ENCODE measurements at regions not wholly inside any gene's neighbourhood (a gene's known extent, or its start where the extent isn't known, plus 50 kb on each side); places are given as distances from the start of the nearest gene placed in this dataset.

GRCh38 chr12:91370086-91370868 lies 187.7 kb upstream of the DCN start:
- Histone ChIP-seq H3K4me3 (no peak overlapping the region), H3K79me2 (no peaks in the 10 kb centered on the region), H4K20me1 (ENCODE audit: insufficient read depth, poor library complexity, severe bottlenecking) (no peaks in the 10 kb centered on the region), H3K27ac (no peak overlapping the region), H3K4me1 (ENCODE audit: insufficient read depth) (no peaks in the 10 kb centered on the region), H3K9me2 (replicated peaks; ENCODE audit: insufficient read depth) (no peaks in the 10 kb centered on the region), H3K27me3 (no peaks in the 10 kb centered on the region), H2AFZ (no peak overlapping the region), H3K4me2 (no peak overlapping the region), H3K36me3 (replicated peaks; ENCODE audit: insufficient read depth, low read depth) (no peaks in the 10 kb centered on the region), H3K9me3 (ENCODE audit: low read depth) (no peaks in the 10 kb centered on the region)
- TF ChIP-seq EZH2phosphoT487 (IDR thresholded peaks at IDR 0.05; ENCODE audit: low read depth, severe bottlenecking, unreplicated experiment) (no peak), EZH2 (IDR thresholded peaks at IDR 0.05; ENCODE audit: borderline replicate concordance) (no peak), CTCF (IDR thresholded peaks at IDR 0.05; ENCODE audit: poor library complexity) (no peak)
- 65% methylated on average over 4 of the region's 4 CpGs for WGBS (ENCODE audit: low lambda C conversion rate, missing lambda C conversion rate)
- DNase-seq (ENCODE audit: low spot score), result no peak

DNA sequence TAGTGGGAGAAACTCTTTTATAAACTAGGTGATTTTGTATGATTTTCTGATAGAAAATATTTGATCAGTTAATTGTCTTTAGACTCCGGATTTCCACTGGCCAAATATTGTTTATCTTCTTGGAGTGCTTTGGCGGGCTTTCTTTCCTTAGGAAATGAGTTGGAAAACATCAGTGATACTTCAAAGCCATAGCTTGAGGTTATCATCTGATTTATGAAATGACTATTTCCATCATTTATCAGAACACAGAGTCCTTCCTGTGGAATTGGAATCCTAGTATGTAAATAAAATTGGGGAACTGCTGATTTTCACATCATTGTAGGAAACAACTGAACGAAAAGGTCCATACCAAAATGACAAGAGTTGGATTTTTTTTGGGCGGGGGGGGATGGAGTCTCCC lies 186.0 kb upstream of the DCN start:
- Histone ChIP-seq H3K36me3 (replicated peaks; ENCODE audit: insufficient read depth, low read depth) (no peaks in the 10 kb centered on the region), H2AFZ (no peak overlapping the region), H3K9me3 (ENCODE audit: low read depth) (no peaks in the 10 kb centered on the region), H4K20me1 (ENCODE audit: insufficient read depth, poor library complexity, severe bottlenecking) (no peaks in the 10 kb centered on the region), H3K4me3 (no peak overlapping the region), H3K9me2 (replicated peaks; ENCODE audit: insufficient read depth) (no peaks in the 10 kb centered on the region), H3K79me2 (no peaks in the 10 kb centered on the region), H3K27ac (no peak overlapping the region), H3K4me2 (no peak overlapping the region), H3K4me1 (ENCODE audit: insufficient read depth) (no peaks in the 10 kb centered on the region), H3K27me3 (no peaks in the 10 kb centered on the region)
- no peak for TF ChIP-seq EZH2phosphoT487 (IDR thresholded peaks at IDR 0.05; ENCODE audit: low read depth, severe bottlenecking, unreplicated experiment)
- no peak for TF ChIP-seq EZH2 (IDR thresholded peaks at IDR 0.05; ENCODE audit: borderline replicate concordance)
- no peak for TF ChIP-seq CTCF (IDR thresholded peaks at IDR 0.05; ENCODE audit: poor library complexity)
- no peak for DNase-seq (ENCODE audit: low spot score)
- WGBS (ENCODE audit: low lambda C conversion rate, missing lambda C conversion rate), result 82% methylated on average over 4 of the region's 4 CpGs

DNA sequence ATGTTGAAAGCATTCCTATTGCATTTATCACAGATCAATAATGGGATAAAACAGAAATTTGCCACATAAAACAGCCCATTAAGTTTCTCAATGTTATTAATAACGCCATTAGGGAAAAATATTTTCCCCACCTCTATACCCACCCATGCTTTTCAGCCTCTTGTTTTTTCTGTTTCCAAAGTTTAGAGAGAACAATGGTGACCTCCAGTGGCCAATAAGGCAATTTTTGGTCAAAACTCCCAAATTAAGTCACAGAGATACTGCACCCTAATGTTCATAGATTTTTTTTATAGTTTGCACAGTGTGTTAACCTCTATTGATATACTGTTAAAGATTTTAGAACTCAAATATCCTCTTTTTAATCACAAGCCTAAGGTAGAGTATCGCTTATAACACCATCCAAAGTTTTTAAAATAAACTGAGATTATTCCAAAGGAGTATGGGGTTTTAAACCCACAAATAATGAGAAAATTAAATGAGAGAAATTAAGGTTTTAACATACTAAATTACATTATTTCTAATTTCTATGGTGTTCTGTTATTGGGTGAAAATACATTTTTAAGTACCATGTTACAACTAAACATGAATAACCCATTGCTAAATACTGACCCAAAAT lies 184.7 kb upstream of the DCN start:
- H3K79me2 ChIP-seq, result no peaks in the 10 kb centered on the region
- H3K27ac ChIP-seq, result no peak overlapping the region
- H2AFZ ChIP-seq, result no peak overlapping the region
- no peak overlapping the region for H3K4me2 ChIP-seq
- WGBS (ENCODE audit: low lambda C conversion rate, missing lambda C conversion rate), result 53% methylated on average over 2 of the region's 2 CpGs
- H3K36me3 ChIP-seq (replicated peaks; ENCODE audit: insufficient read depth, low read depth), result no peaks in the 10 kb centered on the region
- H4K20me1 ChIP-seq (ENCODE audit: insufficient read depth, poor library complexity, severe bottlenecking), result no peaks in the 10 kb centered on the region
- H3K27me3 ChIP-seq, result no peaks in the 10 kb centered on the region
- no peaks in the 10 kb centered on the region for H3K4me1 ChIP-seq (ENCODE audit: insufficient read depth)
- no peak overlapping the region for H3K4me3 ChIP-seq
- no peak for DNase-seq (ENCODE audit: low spot score)
- no peaks in the 10 kb centered on the region for H3K9me3 ChIP-seq (ENCODE audit: low read depth)
- no peaks in the 10 kb centered on the region for H3K9me2 ChIP-seq (replicated peaks; ENCODE audit: insufficient read depth)
- no peak for TF ChIP-seq EZH2phosphoT487 (IDR thresholded peaks at IDR 0.05; ENCODE audit: low read depth, severe bottlenecking, unreplicated experiment)
- TF ChIP-seq CTCF (IDR thresholded peaks at IDR 0.05; ENCODE audit: poor library complexity), result peak; percentile 62

All from hepatocyte (in vitro differentiated cells).